DOHH2 (cell line): ENCODE measurements at regions not wholly inside any gene's neighbourhood (a gene's known extent, or its start where the extent isn't known, plus 50 kb on each side); places are given as distances from the start of the nearest gene placed in this dataset.

Experiments used
- H3F3A ChIP-seq: fragments of 200-600 bp; sonication (generic), shearing (Covaris generic); 2 replicates; pipeline ENCODE4 v1.6.0; 2016; ENCODE audit warnings: antibody characterized with exemption, mild to moderate bottlenecking; ENCODE audit not compliant: control insufficient read depth, insufficient read depth
- H3K27ac ChIP-seq: fragments of 200-600 bp; sonication (generic); 2 replicates; pipeline ENCODE4 v1.5.1; 2014; ENCODE audit warnings: low read depth, mild to moderate bottlenecking, low read length, moderate library complexity
- H3K27me3 ChIP-seq: fragments of 200-600 bp; sonication (generic); 2 replicates; pipeline ENCODE4 v1.6.1; 2014; ENCODE audit warnings: mild to moderate bottlenecking, low read length, mixed read lengths; ENCODE audit not compliant: control insufficient read depth
- H3K36me3 ChIP-seq: fragments of 200-600 bp; sonication (generic); 2 replicates; pipeline ENCODE4 v1.6.1; 2014; ENCODE audit warnings: mild to moderate bottlenecking, low read length, moderate library complexity, mixed read lengths; ENCODE audit not compliant: control insufficient read depth
- H3K4me1 ChIP-seq: fragments of 200-600 bp; sonication (generic); 2 replicates; pipeline ENCODE4 v1.6.1; 2014; ENCODE audit warnings: mild to moderate bottlenecking, low read length, mixed read lengths; ENCODE audit not compliant: control insufficient read depth
- H3K4me2 ChIP-seq: fragments of 200-600 bp; sonication (generic); 2 replicates; pipeline ENCODE4 v1.6.0; 2014; ENCODE audit warnings: mild to moderate bottlenecking, low read length, moderate library complexity
- H3K4me3 ChIP-seq: fragments of 200-600 bp; sonication (generic); 2 replicates; pipeline ENCODE4 v1.5.1; 2014; ENCODE audit warnings: mild to moderate bottlenecking, low read length, mixed read lengths
- H3K79me2 ChIP-seq: fragments of 200-600 bp; sonication (generic); 2 replicates; pipeline ENCODE4 v1.6.1; 2014; ENCODE audit warnings: mild to moderate bottlenecking, low read length, mixed read lengths; ENCODE audit not compliant: control insufficient read depth
- H3K9me2 ChIP-seq: fragments of 200-600 bp; sonication (generic); replicated peaks from 2 replicates; pipeline ENCODE4 v1.6.1; 2014; ENCODE audit warnings: mild to moderate bottlenecking, low read length, mixed read lengths; ENCODE audit not compliant: control insufficient read depth
- H3K9me3 ChIP-seq: fragments of 200-600 bp; sonication (generic); 2 replicates; pipeline ENCODE4 v1.6.1; 2014; ENCODE audit warnings: antibody characterized with exemption, low read length, mixed read lengths; ENCODE audit not compliant: control insufficient read depth, insufficient read depth
- H4K20me1 ChIP-seq: fragments of 200-600 bp; sonication (generic); 2 replicates; pipeline ENCODE4 v1.6.0; 2014; ENCODE audit warnings: low read depth, mild to moderate bottlenecking, antibody characterized with exemption, low read length, moderate library complexity; ENCODE audit not compliant: control insufficient read depth, insufficient read depth
- EZH2phosphoT487 ChIP-seq: fragments of 200-600 bp; sonication (generic); IDR thresholded peaks from 2 replicates; pipeline ENCODE4 v1.6.1; 2017; ENCODE audit warnings: borderline replicate concordance, mild to moderate bottlenecking, antibody characterized with exemption, low read length, moderate library complexity, mixed read lengths
- TF ChIP-seq, protein P1 (sequence below): fragments of 200-600 bp; sonication (generic); IDR thresholded peaks from one replicate; pipeline ENCODE4 v1.5.1; 2014; ENCODE audit warnings: antibody characterized with exemption, mild to moderate bottlenecking, low read depth, low read length; ENCODE audit not compliant: poor library complexity, severe bottlenecking

DNA sequence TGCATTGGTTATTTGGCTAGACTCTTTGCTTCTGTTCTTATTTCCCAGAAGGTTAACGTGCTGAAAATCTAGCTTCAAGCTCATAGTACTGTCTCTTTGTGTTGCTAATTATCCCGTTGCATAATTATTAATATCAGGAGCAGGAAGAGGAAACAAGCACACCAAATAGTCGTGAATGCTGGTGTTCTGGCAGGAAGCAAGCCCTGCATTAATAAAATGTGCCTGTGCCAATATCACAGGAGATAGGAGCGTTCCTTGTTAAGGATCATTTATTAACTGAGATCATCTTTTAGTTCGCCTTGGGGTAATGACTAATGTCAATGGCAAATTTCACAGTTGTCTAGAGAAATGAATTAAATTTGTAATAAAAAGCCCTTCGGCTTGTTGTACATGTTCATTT, 893.0 kb upstream of the POU3F3 start:
- Histone ChIP-seq H3K4me3 (no peak overlapping the region), H3F3A (no peaks in the 10 kb centered on the region), H3K79me2 (no peaks in the 10 kb centered on the region), H3K4me2 (no peak overlapping the region), H3K9me3 (peaks cover 3% of the 10 kb centered on the region; the same call in 1 of the 2 replicates), H4K20me1 (no peaks in the 10 kb centered on the region), H3K27me3 (no peaks in the 10 kb centered on the region), H3K36me3 (no peaks in the 10 kb centered on the region), H3K9me2 (no peaks in the 10 kb centered on the region), H3K27ac (no peak overlapping the region), H3K4me1 (no peaks in the 10 kb centered on the region)
- TF ChIP-seq, protein P1, sequence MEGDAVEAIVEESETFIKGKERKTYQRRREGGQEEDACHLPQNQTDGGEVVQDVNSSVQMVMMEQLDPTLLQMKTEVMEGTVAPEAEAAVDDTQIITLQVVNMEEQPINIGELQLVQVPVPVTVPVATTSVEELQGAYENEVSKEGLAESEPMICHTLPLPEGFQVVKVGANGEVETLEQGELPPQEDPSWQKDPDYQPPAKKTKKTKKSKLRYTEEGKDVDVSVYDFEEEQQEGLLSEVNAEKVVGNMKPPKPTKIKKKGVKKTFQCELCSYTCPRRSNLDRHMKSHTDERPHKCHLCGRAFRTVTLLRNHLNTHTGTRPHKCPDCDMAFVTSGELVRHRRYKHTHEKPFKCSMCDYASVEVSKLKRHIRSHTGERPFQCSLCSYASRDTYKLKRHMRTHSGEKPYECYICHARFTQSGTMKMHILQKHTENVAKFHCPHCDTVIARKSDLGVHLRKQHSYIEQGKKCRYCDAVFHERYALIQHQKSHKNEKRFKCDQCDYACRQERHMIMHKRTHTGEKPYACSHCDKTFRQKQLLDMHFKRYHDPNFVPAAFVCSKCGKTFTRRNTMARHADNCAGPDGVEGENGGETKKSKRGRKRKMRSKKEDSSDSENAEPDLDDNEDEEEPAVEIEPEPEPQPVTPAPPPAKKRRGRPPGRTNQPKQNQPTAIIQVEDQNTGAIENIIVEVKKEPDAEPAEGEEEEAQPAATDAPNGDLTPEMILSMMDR: no peak
- TF ChIP-seq EZH2phosphoT487: no peak

DNA sequence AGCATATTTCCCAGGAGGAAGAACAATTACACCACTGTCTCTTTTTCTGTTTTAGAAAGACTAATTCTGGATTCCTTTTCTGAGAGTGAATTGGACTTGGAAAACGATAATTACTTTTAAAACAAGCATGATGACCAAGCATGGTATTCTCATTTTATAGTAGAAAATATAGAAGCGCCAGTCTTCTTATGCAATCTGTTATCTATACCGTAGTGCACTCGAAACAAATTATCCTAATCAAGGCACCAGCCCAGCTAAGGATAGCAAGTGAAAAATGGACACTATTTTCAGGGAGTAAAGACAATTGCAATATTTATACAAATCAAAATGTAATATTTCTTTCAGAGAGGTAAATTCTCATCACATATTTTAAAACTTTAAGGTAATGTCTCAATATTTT, 892.1 kb upstream of the POU3F3 start:
- Histone ChIP-seq H3K36me3 (no peaks in the 10 kb centered on the region), H3K9me2 (no peaks in the 10 kb centered on the region), H4K20me1 (no peaks in the 10 kb centered on the region), H3K4me1 (no peaks in the 10 kb centered on the region), H3K79me2 (no peaks in the 10 kb centered on the region), H3K9me3 (peaks cover 3% of the 10 kb centered on the region; the same call in 1 of the 2 replicates), H3K4me2 (no peak overlapping the region), H3K27me3 (no peaks in the 10 kb centered on the region), H3K4me3 (no peak overlapping the region), H3K27ac (no peak overlapping the region), H3F3A (no peaks in the 10 kb centered on the region)
- TF ChIP-seq, protein P1: no peak
- no peak for TF ChIP-seq EZH2phosphoT487

DNA sequence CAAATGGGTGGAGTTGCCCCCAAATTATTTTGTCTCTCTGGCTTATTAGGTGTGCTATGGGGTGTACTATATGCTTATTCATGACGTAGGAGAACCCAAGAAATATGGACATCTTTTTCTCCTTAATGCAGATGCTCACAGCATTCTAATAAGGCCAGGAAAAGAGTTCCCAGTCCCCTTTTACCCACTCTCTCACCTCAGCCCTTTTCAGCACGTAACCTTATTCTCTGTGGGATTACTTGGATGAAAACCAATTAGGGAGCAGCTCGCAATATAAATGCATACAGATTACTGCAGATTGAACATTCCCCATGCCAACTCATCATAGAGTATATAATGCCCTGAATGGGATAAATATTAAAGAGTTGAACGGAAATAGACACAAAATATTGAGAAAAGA, 891.2 kb upstream of the POU3F3 start:
- Histone ChIP-seq H3K27ac (no peak overlapping the region), H3K9me2 (no peaks in the 10 kb centered on the region), H3K9me3 (peaks cover 3% of the 10 kb centered on the region; the same call in 1 of the 2 replicates), H3K36me3 (no peaks in the 10 kb centered on the region), H3K4me3 (no peak overlapping the region), H3F3A (no peaks in the 10 kb centered on the region), H4K20me1 (no peaks in the 10 kb centered on the region), H3K27me3 (no peaks in the 10 kb centered on the region), H3K79me2 (no peaks in the 10 kb centered on the region), H3K4me1 (no peaks in the 10 kb centered on the region), H3K4me2 (no peak overlapping the region)
- TF ChIP-seq, protein P1: no peak
- TF ChIP-seq EZH2phosphoT487: no peak
